Keratinocyte (primary cell): ENCODE measurements at regions not wholly inside any gene's neighbourhood (a gene's known extent, or its start where the extent isn't known, plus 50 kb on each side); places are given as distances from the start of the nearest gene placed in this dataset.

ENCODE experiments used
- DNase-seq: peaks from one replicate; pipeline ENCODE4 v3.0.0-alpha.2; 2011; ENCODE audit warnings: low read depth, missing footprints, low spot score
- FAIRE-seq: peaks from 2 replicates; lab custom pipeline; 2011; peaks lifted over from hg19 to GRCh38; lab: Jason Lieb, UNC
- H2AFZ ChIP-seq: 2 replicates; pipeline ENCODE4 v1.6.0; 2012; ENCODE audit warnings: low read length, control low read depth, inconsistent platforms; ENCODE audit not compliant: control insufficient read depth
- H3K27ac ChIP-seq: 2 replicates; pipeline ENCODE4 v1.5.1; 2011; ENCODE audit warnings: low read length; ENCODE audit not compliant: control insufficient read depth, insufficient read depth
- H3K27me3 ChIP-seq: 3 replicates; pipeline ENCODE4 v1.6.0; 2011; ENCODE audit warnings: low read length; ENCODE audit not compliant: control insufficient read depth, insufficient read depth; ENCODE audit errors: extremely low read depth
- H3K36me3 ChIP-seq, 2 experiments: 2 replicates in 1 of 2; 3 replicates in 1 of 2; pipeline ENCODE4 v1.5.1; 2011; ENCODE audit warnings: low read length in 2 of 2, mild to moderate bottlenecking in 1 of 2; ENCODE audit not compliant: control insufficient read depth in 2 of 2, insufficient read depth in 2 of 2; ENCODE audit errors: extremely low read depth in 1 of 2
- H3K4me1 ChIP-seq: 3 replicates; pipeline ENCODE4 v1.5.1; 2011; ENCODE audit warnings: low read length; ENCODE audit not compliant: control insufficient read depth, insufficient read depth; ENCODE audit errors: extremely low read depth
- H3K4me2 ChIP-seq: 3 replicates; pipeline ENCODE4 v1.6.0; 2011; ENCODE audit warnings: low read depth, low read length; ENCODE audit not compliant: control insufficient read depth, insufficient read depth; ENCODE audit errors: extremely low read depth
- H3K4me3 ChIP-seq, 3 experiments: fragments of 200-600 bp in 1 of 3; sonication (generic) in 1 of 3; 2 replicates in 2 of 3; 3 replicates in 1 of 3; pipeline ENCODE4 v1.5.1; 2011 to 2016; ENCODE audit warnings: low read length in 3 of 3, mild to moderate bottlenecking in 3 of 3, control low read depth in 2 of 3, inconsistent platforms in 1 of 3, low read depth in 1 of 3, mixed read lengths in 1 of 3, mixed run types in 1 of 3, moderate library complexity in 1 of 3; ENCODE audit not compliant: control insufficient read depth in 2 of 3, insufficient read depth in 2 of 3; ENCODE audit errors: extremely low read depth in 1 of 3
- H3K79me2 ChIP-seq: 2 replicates; pipeline ENCODE4 v1.6.0; 2012; ENCODE audit warnings: low read length; ENCODE audit not compliant: control insufficient read depth, insufficient read depth
- H3K9ac ChIP-seq: 3 replicates; pipeline ENCODE4 v1.6.0; 2011; ENCODE audit warnings: low read length; ENCODE audit not compliant: control insufficient read depth, insufficient read depth; ENCODE audit errors: extremely low read depth
- H3K9me1 ChIP-seq: 3 replicates; pipeline ENCODE4 v1.6.0; 2011; ENCODE audit warnings: low read length; ENCODE audit not compliant: control insufficient read depth, insufficient read depth; ENCODE audit errors: extremely low read depth
- H3K9me3 ChIP-seq: 2 replicates; pipeline ENCODE4 v1.5.1; 2012; ENCODE audit warnings: low read depth, low read length; ENCODE audit not compliant: control insufficient read depth
- H4K20me1 ChIP-seq: 3 replicates; pipeline ENCODE4 v1.6.0; 2011; ENCODE audit warnings: low read length; ENCODE audit not compliant: control insufficient read depth, insufficient read depth; ENCODE audit errors: extremely low read depth
- EZH2 ChIP-seq: IDR thresholded peaks from one replicate; pipeline ENCODE4 v1.6.1; 2012; ENCODE audit warnings: inconsistent platforms, mild to moderate bottlenecking, low read length, moderate library complexity
- dilution Hi-C: fragments of 300-500 bp; cut with MboI; formaldehyde crosslinking; loops from one replicate; pipeline ENCODE4 v1.7.0; 2020; ENCODE audit warnings: low sequenced_read_pairs; ENCODE audit not compliant: extremely low pct_ligation_motif_present
- TF ChIP-seq, protein P1 (sequence below), 3 experiments: IDR thresholded peaks in 1 of 3; conservative IDR thresholded peaks in 1 of 3; optimal IDR thresholded peaks in 1 of 3; 2 replicates in 2 of 3; 3 replicates in 1 of 3; pipeline versions ENCODE3 to v1.5.1; 2011; ENCODE audit warnings: low read length in 3 of 3, mild to moderate bottlenecking in 3 of 3, moderate library complexity in 2 of 3, control low read depth in 1 of 3, inconsistent platforms in 1 of 3; ENCODE audit not compliant: insufficient read depth in 2 of 3; ENCODE audit errors: extremely low read depth in 1 of 3

DNA sequence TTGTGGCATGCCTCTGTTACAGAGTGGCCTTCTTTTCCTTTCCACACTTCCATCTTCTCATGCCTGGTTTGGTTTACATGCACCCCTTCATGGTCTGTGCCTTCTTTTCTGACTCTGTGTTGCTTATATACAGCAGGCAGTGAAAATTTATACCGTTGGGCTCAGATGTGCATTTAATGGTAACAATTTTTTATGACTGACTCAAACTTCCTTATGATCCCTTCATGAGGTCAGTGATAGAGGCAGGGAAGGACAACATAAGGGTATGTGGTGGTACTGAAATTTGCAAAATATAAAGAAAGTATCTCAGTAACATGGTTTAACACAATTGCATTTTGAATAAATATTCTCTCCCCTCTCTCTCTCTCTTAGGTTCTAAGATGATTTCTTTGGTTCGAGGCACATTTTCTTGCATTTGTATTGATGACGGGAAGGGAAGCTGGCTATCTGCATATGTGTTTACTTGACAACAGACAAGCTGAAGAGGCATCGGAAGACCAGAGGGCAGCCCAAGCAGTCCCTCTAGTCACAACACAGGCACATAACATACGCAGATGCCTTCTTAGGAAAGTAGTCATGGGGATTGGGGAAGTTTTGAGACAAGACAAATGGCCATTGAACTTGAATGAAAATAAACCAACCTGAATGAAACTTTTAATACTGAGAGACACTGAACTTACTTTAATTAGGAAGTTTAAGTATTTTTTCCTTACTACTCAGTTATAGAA is 163.3 kb upstream of the LEF1 start:
- H3K4me3 ChIP-seq: no peak overlapping the region
- H2AFZ ChIP-seq: no peak overlapping the region
- H3K9ac ChIP-seq: no peak overlapping the region
- H3K4me1 ChIP-seq: no peaks in the 10 kb centered on the region
- DNase-seq (no peak), FAIRE-seq (no peak)
- no peaks in the 10 kb centered on the region for H3K9me3 ChIP-seq
- H3K79me2 ChIP-seq: no peaks in the 10 kb centered on the region
- no peak overlapping the region for H3K27ac ChIP-seq
- H3K9me1 ChIP-seq: no peaks in the 10 kb centered on the region
- H3K4me2 ChIP-seq: no peak overlapping the region
- no peaks in the 10 kb centered on the region for H3K27me3 ChIP-seq
- H4K20me1 ChIP-seq: no peaks in the 10 kb centered on the region
- TF ChIP-seq, protein P1, sequence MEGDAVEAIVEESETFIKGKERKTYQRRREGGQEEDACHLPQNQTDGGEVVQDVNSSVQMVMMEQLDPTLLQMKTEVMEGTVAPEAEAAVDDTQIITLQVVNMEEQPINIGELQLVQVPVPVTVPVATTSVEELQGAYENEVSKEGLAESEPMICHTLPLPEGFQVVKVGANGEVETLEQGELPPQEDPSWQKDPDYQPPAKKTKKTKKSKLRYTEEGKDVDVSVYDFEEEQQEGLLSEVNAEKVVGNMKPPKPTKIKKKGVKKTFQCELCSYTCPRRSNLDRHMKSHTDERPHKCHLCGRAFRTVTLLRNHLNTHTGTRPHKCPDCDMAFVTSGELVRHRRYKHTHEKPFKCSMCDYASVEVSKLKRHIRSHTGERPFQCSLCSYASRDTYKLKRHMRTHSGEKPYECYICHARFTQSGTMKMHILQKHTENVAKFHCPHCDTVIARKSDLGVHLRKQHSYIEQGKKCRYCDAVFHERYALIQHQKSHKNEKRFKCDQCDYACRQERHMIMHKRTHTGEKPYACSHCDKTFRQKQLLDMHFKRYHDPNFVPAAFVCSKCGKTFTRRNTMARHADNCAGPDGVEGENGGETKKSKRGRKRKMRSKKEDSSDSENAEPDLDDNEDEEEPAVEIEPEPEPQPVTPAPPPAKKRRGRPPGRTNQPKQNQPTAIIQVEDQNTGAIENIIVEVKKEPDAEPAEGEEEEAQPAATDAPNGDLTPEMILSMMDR (optimal IDR thresholded peaks at IDR 0.05 in 1 of 3, IDR thresholded peaks at IDR 0.05 in 1 of 3, conservative IDR thresholded peaks at IDR 0.05 in 1 of 3; ENCODE audit: extremely low read depth in 1 of 3, insufficient read depth in 2 of 3, low read length in 3 of 3): no peak
- no peak for TF ChIP-seq EZH2
- dilution Hi-C loops: no loop called here
- H3K36me3 ChIP-seq: no peaks in the 10 kb centered on the region

- dilution Hi-C loops: no loop called here
- H4K20me1 ChIP-seq: no peaks in the 10 kb centered on the region
- no peak for DNase-seq
- no peak overlapping the region for H3K4me3 ChIP-seq
- H3K27me3 ChIP-seq: no peaks in the 10 kb centered on the region
- H2AFZ ChIP-seq: no peak overlapping the region
- H3K4me2 ChIP-seq: no peak overlapping the region
- H3K36me3 ChIP-seq: no peaks in the 10 kb centered on the region
- no peaks in the 10 kb centered on the region for H3K4me1 ChIP-seq
- no peak overlapping the region for H3K27ac ChIP-seq
- H3K79me2 ChIP-seq: no peaks in the 10 kb centered on the region
- TF ChIP-seq, protein P1 (optimal IDR thresholded peaks at IDR 0.05 in 1 of 3, IDR thresholded peaks at IDR 0.05 in 1 of 3, conservative IDR thresholded peaks at IDR 0.05 in 1 of 3; ENCODE audit: extremely low read depth in 1 of 3, insufficient read depth in 2 of 3, low read length in 3 of 3): no peak
- TF ChIP-seq EZH2: no peak
- no peak overlapping the region for H3K9ac ChIP-seq
- H3K9me3 ChIP-seq: no peaks in the 10 kb centered on the region
- FAIRE-seq: no peak
- H3K9me1 ChIP-seq: no peaks in the 10 kb centered on the region
These were observed 159.6 kb upstream of the LEF1 start for GRCh38 chr4:108328383-108328732.
